H9 (cell line): ENCODE measurements at regions not wholly inside any gene's neighbourhood (a gene's known extent, or its start where the extent isn't known, plus 50 kb on each side); places are given as distances from the start of the nearest gene placed in this dataset.

Experiments used
- DNase-seq: peaks from one replicate; pipeline ENCODE4 v3.0.0-alpha.2; 2017
- H2AFZ ChIP-seq: one replicate; pipeline ENCODE4 v1.6.1; 2013; ENCODE audit warnings: mild to moderate bottlenecking, low read length, control low read depth, moderate library complexity
- H2AK5ac ChIP-seq: 2 replicates; pipeline ENCODE4 v1.6.1; 2013; ENCODE audit warnings: low read length, control low read depth, mixed read lengths; ENCODE audit not compliant: insufficient read length
- H2BK120ac ChIP-seq: one replicate; pipeline ENCODE4 v1.6.1; 2013; ENCODE audit warnings: low read depth, mild to moderate bottlenecking, low read length, control low read depth, inconsistent platforms; ENCODE audit not compliant: poor library complexity, severe bottlenecking
- H2BK12ac ChIP-seq: 2 replicates; pipeline ENCODE4 v1.6.1; 2013; ENCODE audit warnings: low read length, control low read depth, mixed read lengths, low read depth; ENCODE audit not compliant: insufficient read length
- H2BK15ac ChIP-seq: 2 replicates; pipeline ENCODE4 v1.6.1; 2013; ENCODE audit warnings: low read depth, low read length, control low read depth
- H2BK20ac ChIP-seq: one replicate; pipeline ENCODE4 v1.6.1; 2013; ENCODE audit warnings: low read depth, mild to moderate bottlenecking, low read length, control low read depth, inconsistent platforms; ENCODE audit not compliant: poor library complexity, severe bottlenecking
- H2BK5ac ChIP-seq: 2 replicates; pipeline ENCODE4 v1.6.1; 2013; ENCODE audit warnings: low read length, control low read depth, mixed read lengths; ENCODE audit not compliant: insufficient read length
- H3K14ac ChIP-seq: 2 replicates; pipeline ENCODE4 v1.6.1; 2013; ENCODE audit warnings: low read length, control low read depth; ENCODE audit not compliant: insufficient read depth
- H3K18ac ChIP-seq: 2 replicates; pipeline ENCODE4 v1.6.1; 2013; ENCODE audit warnings: low read depth, mild to moderate bottlenecking, mixed read lengths, low read length, control low read depth; ENCODE audit not compliant: insufficient read length
- H3K23ac ChIP-seq: 2 replicates; pipeline ENCODE4 v1.6.1; 2013; ENCODE audit warnings: low read length, control low read depth, mixed read lengths, low read depth; ENCODE audit not compliant: insufficient read length
- H3K23me2 ChIP-seq: 2 replicates; pipeline ENCODE4 v1.6.1; 2013; ENCODE audit warnings: low read depth, mild to moderate bottlenecking, mixed read lengths, low read length, control low read depth; ENCODE audit not compliant: insufficient read length, poor library complexity, severe bottlenecking
- H3K27ac ChIP-seq: 2 replicates; pipeline ENCODE4 v1.5.1; 2013; ENCODE audit warnings: low read length, control low read depth, mixed read lengths, low read depth; ENCODE audit not compliant: insufficient read length
- H3K27me3 ChIP-seq: 2 replicates; pipeline ENCODE4 v1.6.1; 2013; ENCODE audit warnings: low read length, control low read depth, inconsistent platforms; ENCODE audit not compliant: insufficient read depth
- H3K4ac ChIP-seq: 2 replicates; pipeline ENCODE4 v1.6.1; 2013; ENCODE audit warnings: low read depth, mild to moderate bottlenecking, control low read depth, inconsistent platforms, low read length, moderate library complexity
- H3K4me1 ChIP-seq: 2 replicates; pipeline ENCODE4 v1.6.1; 2013; ENCODE audit warnings: low read length, control low read depth, inconsistent platforms; ENCODE audit not compliant: insufficient read depth
- H3K4me2 ChIP-seq: 2 replicates; pipeline ENCODE4 v1.6.1; 2013; ENCODE audit warnings: low read length, control low read depth, mixed read lengths; ENCODE audit not compliant: insufficient read length, insufficient read depth
- H3K56ac ChIP-seq: 2 replicates; pipeline ENCODE4 v1.6.1; 2013; ENCODE audit warnings: low read depth, mild to moderate bottlenecking, mixed read lengths, low read length, control low read depth; ENCODE audit not compliant: insufficient read length
- H3K79me1 ChIP-seq: 2 replicates; pipeline ENCODE4 v1.6.1; 2013; ENCODE audit warnings: low read depth, mild to moderate bottlenecking, moderate library complexity, low read length, control low read depth, inconsistent platforms; ENCODE audit not compliant: insufficient read depth, poor library complexity, severe bottlenecking
- H3K79me2 ChIP-seq: 2 replicates; pipeline ENCODE4 v1.6.1; 2013; ENCODE audit warnings: low read length, control low read depth, inconsistent platforms; ENCODE audit not compliant: insufficient read depth
- H3K9ac ChIP-seq: 2 replicates; pipeline ENCODE4 v1.6.1; 2013; ENCODE audit warnings: low read length, control low read depth, mixed read lengths; ENCODE audit not compliant: insufficient read length; ENCODE audit errors: extremely low read depth
- H3K9me3 ChIP-seq: one replicate; pipeline ENCODE4 v1.6.1; 2013; ENCODE audit warnings: low read depth, low read length, inconsistent platforms; ENCODE audit not compliant: control insufficient read depth
- H3T11ph ChIP-seq: one replicate; pipeline ENCODE4 v1.6.1; 2013; ENCODE audit warnings: mild to moderate bottlenecking, low read length, control low read depth, inconsistent platforms
- H4K20me1 ChIP-seq: one replicate; pipeline ENCODE4 v1.6.1; 2013; ENCODE audit not compliant: control insufficient read depth, insufficient read length, insufficient read depth
- H4K5ac ChIP-seq: 2 replicates; pipeline ENCODE4 v1.6.1; 2013; ENCODE audit warnings: low read depth, mild to moderate bottlenecking, mixed read lengths, low read length, control low read depth; ENCODE audit not compliant: insufficient read length
- H4K8ac ChIP-seq: replicated peaks from 2 replicates; pipeline ENCODE4 v1.6.1; 2013; ENCODE audit warnings: low read length, control low read depth, mixed read lengths, low read depth; ENCODE audit not compliant: insufficient read length
- H4K91ac ChIP-seq: 2 replicates; pipeline ENCODE4 v1.6.1; 2013; ENCODE audit warnings: low read depth, mild to moderate bottlenecking, moderate library complexity, mixed read lengths, low read length, control low read depth; ENCODE audit not compliant: insufficient read length
- H3K27ac Mint-ChIP-seq, 3 experiments: 2 replicates in 2 of 3; 3 replicates in 1 of 3; pipeline ENCODE4 v1.8.0; 2020 to 2021; ENCODE audit warnings: mixed read lengths in 3 of 3, mild to moderate bottlenecking in 1 of 3, moderate library complexity in 1 of 3
- H3K27me3 Mint-ChIP-seq: 2 replicates; pipeline ENCODE4 v1.8.0; 2021; ENCODE audit warnings: low read depth, mild to moderate bottlenecking, moderate library complexity, mixed read lengths
- H3K36me3 Mint-ChIP-seq, 3 experiments: 2 replicates in 2 of 3; 3 replicates in 1 of 3; pipeline ENCODE4 v1.8.0; 2020 to 2021; ENCODE audit warnings: low read depth in 3 of 3, mixed read lengths in 3 of 3; ENCODE audit not compliant: insufficient read depth in 1 of 3
- H3K4me1 Mint-ChIP-seq, 2 experiments: 2 replicates each; pipeline ENCODE4 v1.8.0; 2020; ENCODE audit warnings: mixed read lengths in 2 of 2
- H3K4me3 Mint-ChIP-seq, 2 experiments: 2 replicates in 1 of 2; 3 replicates in 1 of 2; pipeline ENCODE4 v1.8.0; 2020 to 2021; ENCODE audit warnings: mild to moderate bottlenecking in 2 of 2, mixed read lengths in 2 of 2, moderate library complexity in 1 of 2
- H3K9me3 Mint-ChIP-seq, 2 experiments: 2 replicates in 1 of 2; 3 replicates in 1 of 2; pipeline ENCODE4 v1.8.0; 2020; ENCODE audit warnings: mild to moderate bottlenecking in 2 of 2, mixed read lengths in 2 of 2, moderate library complexity in 1 of 2
- CTCF ChIP-seq: fragments of 200-600 bp; sonication (generic); conservative IDR thresholded peaks from 3 replicates; pipeline ENCODE4 v1.8.0; 2021; ENCODE audit warnings: antibody characterized with exemption, mild to moderate bottlenecking
- WGBS: extraction: QIAGEN DNeasy Blood & Tissue Kit; methylation state at CpG from one replicate; pipeline ENCODE4 v1.1.7; 2013; ENCODE audit warnings: missing lambda C conversion rate, low lambda C conversion rate, mixed read lengths; ENCODE audit not compliant: insufficient read length; ENCODE audit errors: extremely low coverage; 5-methylcytosine and 5-hydroxymethylcytosine counted together

DNA sequence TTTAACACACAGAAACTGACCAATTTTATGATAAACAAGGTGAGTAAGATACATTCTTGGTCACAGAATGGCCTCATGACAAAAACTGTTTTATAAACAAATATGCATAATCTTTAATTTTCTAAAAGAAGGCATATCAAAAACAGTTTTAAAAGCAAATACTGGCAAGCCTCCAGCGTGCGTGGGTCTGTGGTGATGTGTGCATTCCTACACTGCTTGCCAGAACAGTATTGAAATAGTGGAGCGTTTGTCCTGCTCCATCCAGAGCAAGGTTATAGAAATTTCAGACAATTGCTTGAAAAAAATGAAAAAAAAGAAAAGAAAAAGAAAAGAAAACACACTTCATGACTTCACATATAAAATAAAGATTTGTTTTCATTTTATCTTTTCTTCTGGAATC is 140.9 kb downstream of the MZT1 start:
- Histone ChIP-seq H3K23me2 (no peaks in the 10 kb centered on the region), H3K79me1 (no peaks in the 10 kb centered on the region), H4K20me1 (no peaks in the 10 kb centered on the region), H3K56ac (no peak overlapping the region), H2BK20ac (no peak overlapping the region), H3K14ac (no peak overlapping the region), H3K9ac (no peak overlapping the region), H4K8ac (no peak overlapping the region), H3K79me2 (no peaks in the 10 kb centered on the region), H2BK5ac (no peak overlapping the region), H2BK15ac (no peak overlapping the region), H2BK120ac (no peak overlapping the region), H3K4me2 (no peak overlapping the region), H4K91ac (no peak overlapping the region), H3K27ac (no peak overlapping the region), H3K23ac (no peak overlapping the region), H2AK5ac (no peak overlapping the region), H3K9me3 (no peaks in the 10 kb centered on the region), H3K27me3 (no peaks in the 10 kb centered on the region), H4K5ac (no peak overlapping the region), H3T11ph (no peak overlapping the region), H2AFZ (no peak overlapping the region), H3K18ac (no peak overlapping the region), H3K4me1 (no peaks in the 10 kb centered on the region), H3K4ac (no peak overlapping the region), H2BK12ac (no peak overlapping the region)
- H3K36me3 Mint-ChIP-seq: peaks cover 0 to 3% (median 0%) of the 10 kb centered on the region in 3 experiments; a peak in 1 of 7 replicates
- H3K27ac Mint-ChIP-seq: no peak overlapping the region; a peak in 1 of 7 replicates
- H3K27me3 Mint-ChIP-seq: peaks cover 1% of the 10 kb centered on the region; the same call in 1 of the 2 replicates
- no peaks in the 10 kb centered on the region for H3K4me1 Mint-ChIP-seq
- DNase-seq: no peak
- no peak overlapping the region for H3K4me3 Mint-ChIP-seq
- no CpG with 5 or more reads among the region's 3 CpGs for WGBS
- no peaks in the 10 kb centered on the region for H3K9me3 Mint-ChIP-seq
- no peak for TF ChIP-seq CTCF
